ENCODE measurements at regions not wholly inside any gene's neighbourhood (a gene's known extent, or its start where the extent isn't known, plus 50 kb on each side); places are given as distances from the start of the nearest gene placed in this dataset.

- POLR2A ChIA-PET = no interaction called here
- BruUV-seq (replicated peaks) = no TSS peak
- in situ Hi-C loops (cut with MboI) = no loop called here
Measured at GRCh38 chr5:20331826-20332225, 343.8 kb upstream of the CDH18 start.

DNA sequence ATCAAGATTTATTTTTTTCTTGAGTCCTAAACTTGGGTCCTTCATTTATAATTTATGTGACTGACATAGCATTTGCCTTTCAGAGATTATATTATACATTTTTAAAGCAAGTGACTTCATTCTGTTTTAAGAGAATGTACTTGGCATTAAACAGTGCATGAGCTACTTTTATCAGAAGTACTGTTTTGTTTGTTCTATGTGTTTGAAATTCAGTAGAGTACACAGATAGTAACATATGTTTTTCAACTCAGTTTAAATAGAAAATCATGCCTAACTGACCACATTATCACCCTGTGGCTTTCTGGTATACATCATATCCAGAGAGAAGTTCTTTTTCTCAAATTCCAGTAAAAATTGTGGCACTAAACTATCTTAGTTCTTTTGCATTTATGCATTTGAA, 335.3 kb upstream of the CDH18 start:
- POLR2A ChIA-PET = no interaction called here
- H3K36me3 ChIP-seq (ENCODE audit: control insufficient read depth in 2 of 2, insufficient read depth in 2 of 2, low read length in 1 of 2) = no peaks in the 10 kb centered on the region
- no peak overlapping the region for H3K27ac ChIP-seq (ENCODE audit: control insufficient read depth, insufficient read depth)
- ATAC-seq (no peak), FAIRE-seq (no peak), DNase-seq (ENCODE audit: low read depth, low spot score) (no peak)
- H3K9ac ChIP-seq (ENCODE audit: control insufficient read depth, insufficient read depth, low read length) = no peak overlapping the region
- H3K79me2 ChIP-seq (ENCODE audit: control insufficient read depth, insufficient read depth, low read length) = no peaks in the 10 kb centered on the region
- in situ Hi-C loops (cut with MboI) = no loop called here
- no peak overlapping the region for H2AFZ ChIP-seq (ENCODE audit: control insufficient read depth, low read depth, low read length)
- TF ChIP-seq BHLHE40 (IDR thresholded peaks at IDR 0.05; ENCODE audit: borderline replicate concordance in 1 of 2, low read depth in 2 of 2, low read length in 1 of 2) = no peak
- TF ChIP-seq WRNIP1 (IDR thresholded peaks at IDR 0.05; ENCODE audit: borderline replicate concordance, low read depth, low read length) = no peak
- no peak for TF ChIP-seq DPF2 (IDR thresholded peaks at IDR 0.05)
- no peak for TF ChIP-seq JUNB (IDR thresholded peaks at IDR 0.05)
- TF ChIP-seq RUNX3 (IDR thresholded peaks at IDR 0.05; ENCODE audit: low read length) = no peak
- TF ChIP-seq POU2F2 (IDR thresholded peaks at IDR 0.05; ENCODE audit: borderline replicate concordance, low read depth, low read length) = no peak
- TF ChIP-seq CHD2 (IDR thresholded peaks at IDR 0.05; ENCODE audit: borderline replicate concordance, low read depth, low read length) = no peak
- TF ChIP-seq ZBTB4 (CRISPR knock-in tag; IDR thresholded peaks at IDR 0.05) = no peak
- H4K20me1 ChIP-seq (ENCODE audit: control insufficient read depth, insufficient read depth) = no peaks in the 10 kb centered on the region
- no peak overlapping the region for H3K4me2 ChIP-seq (ENCODE audit: control insufficient read depth, insufficient read depth)
- no peaks in the 10 kb centered on the region for H3K27me3 ChIP-seq (replicated peaks in 1 of 2; ENCODE audit: control insufficient read depth in 2 of 2, insufficient read depth in 2 of 2, low read length in 1 of 2)
- CTCF ChIA-PET = no interaction called here
- no TSS peak for BruUV-seq (replicated peaks)
- RAD21 ChIA-PET (ENCODE audit: unreplicated experiment) = no interaction called here
- no peaks in the 10 kb centered on the region for H3K9me3 ChIP-seq (replicated peaks; ENCODE audit: control insufficient read depth, insufficient read depth, low read length)
- no peaks in the 10 kb centered on the region for H3K4me1 ChIP-seq (ENCODE audit: control insufficient read depth, insufficient read depth, low read length)
- no peak overlapping the region for H3K4me3 ChIP-seq
- intact Hi-C loops (cut with micrococcal nuclease; ENCODE audit: unreplicated experiment) = no loop called here
- SMC1A ChIA-PET (ENCODE audit: uncharacterized antibody, unreplicated experiment) = no interaction called here

More at GRCh38 chr5:20331826-20332225, 343.8 kb upstream of the CDH18 start:
- H3K4me1 ChIP-seq (ENCODE audit: control insufficient read depth, insufficient read depth, low read length) = no peaks in the 10 kb centered on the region
- DNase-seq (ENCODE audit: low read depth, low spot score) = no peak
- no peak for ATAC-seq
- H3K4me2 ChIP-seq (ENCODE audit: control insufficient read depth, insufficient read depth) = no peak overlapping the region
- no peaks in the 10 kb centered on the region for H3K9me3 ChIP-seq (replicated peaks; ENCODE audit: control insufficient read depth, insufficient read depth, low read length)
- no peak for FAIRE-seq
- intact Hi-C loops (cut with micrococcal nuclease; ENCODE audit: unreplicated experiment) = no loop called here
- SMC1A ChIA-PET (ENCODE audit: uncharacterized antibody, unreplicated experiment) = no interaction called here
- no peak overlapping the region for H3K4me3 ChIP-seq
- H3K36me3 ChIP-seq (ENCODE audit: control insufficient read depth in 2 of 2, insufficient read depth in 2 of 2, low read length in 1 of 2) = no peaks in the 10 kb centered on the region
- WGBS (ENCODE audit: insufficient coverage, insufficient replicate concordance, low lambda C conversion rate, missing lambda C conversion rate) = 0% methylated on average over 1 of the region's 1 CpG
- CTCF ChIA-PET = no interaction called here
- no peaks in the 10 kb centered on the region for H3K79me2 ChIP-seq (ENCODE audit: control insufficient read depth, insufficient read depth, low read length)
- no peak overlapping the region for H3K9ac ChIP-seq (ENCODE audit: control insufficient read depth, insufficient read depth, low read length)
- TF ChIP-seq RCOR1 (conservative IDR thresholded peaks at IDR 0.05; ENCODE audit: low read depth, low read length) (no peak), HCFC1 (IDR thresholded peaks at IDR 0.05; ENCODE audit: low read length) (no peak), GATAD2B (conservative IDR thresholded peaks at IDR 0.05; ENCODE audit: low read depth) (no peak), FOS (IDR thresholded peaks at IDR 0.05; ENCODE audit: borderline replicate concordance, extremely low read depth, insufficient read length) (no peak), RUNX3 (IDR thresholded peaks at IDR 0.05; ENCODE audit: low read length) (no peak), ZNF274 (IDR thresholded peaks at IDR 0.05; ENCODE audit: insufficient read depth, insufficient read length) (no peak), TAF1 (IDR thresholded peaks at IDR 0.05; ENCODE audit: borderline replicate concordance, low read depth, low read length) (no peak), LARP7 (IDR thresholded peaks at IDR 0.05) (no peak), MAX (IDR thresholded peaks at IDR 0.05; ENCODE audit: low read depth, low read length) (no peak), HDAC6 (IDR thresholded peaks at IDR 0.05; ENCODE audit: unreplicated experiment) (no peak)
- RAD21 ChIA-PET (ENCODE audit: unreplicated experiment) = no interaction called here
- no peaks in the 10 kb centered on the region for H4K20me1 ChIP-seq (ENCODE audit: control insufficient read depth, insufficient read depth)
- H3K27me3 ChIP-seq (replicated peaks in 1 of 2; ENCODE audit: control insufficient read depth in 2 of 2, insufficient read depth in 2 of 2, low read length in 1 of 2) = no peaks in the 10 kb centered on the region
- no peak overlapping the region for H3K27ac ChIP-seq (ENCODE audit: control insufficient read depth, insufficient read depth)
- no peak overlapping the region for H2AFZ ChIP-seq (ENCODE audit: control insufficient read depth, low read depth, low read length)

Data from GM12878 (cell line).